Stomach (tissue), 4 donors: ENCODE measurements at regions not wholly inside any gene's neighbourhood (a gene's known extent, or its start where the extent isn't known, plus 50 kb on each side); places are given as distances from the start of the nearest gene placed in this dataset.

ENCODE experiments used
- EP300 ChIP-seq: sonication (generic); formaldehyde crosslinking; IDR thresholded peaks from one replicate; pipeline ENCODE4 v1.6.1; 2017; ENCODE audit warnings: antibody characterized with exemption
- POLR2AphosphoS5 ChIP-seq, 3 donors: sonication (generic); formaldehyde crosslinking; IDR thresholded peaks; one replicate each; pipeline ENCODE4 v1.6.1; 2016; ENCODE audit warnings: antibody characterized with exemption in 3 of 3
- TF ChIP-seq, protein P1 (sequence below), 7 experiments: fragments of 450-650 bp in 4 of 7; fragments of 200-600 bp in 3 of 7; sonication (generic) in 3 of 7; IDR thresholded peaks; one replicate each; pipeline ENCODE4 v1.5.1; 2016 to 2019; ENCODE audit warnings: antibody characterized with exemption in 7 of 7, control low read depth in 2 of 7, mild to moderate bottlenecking in 1 of 7

DNA sequence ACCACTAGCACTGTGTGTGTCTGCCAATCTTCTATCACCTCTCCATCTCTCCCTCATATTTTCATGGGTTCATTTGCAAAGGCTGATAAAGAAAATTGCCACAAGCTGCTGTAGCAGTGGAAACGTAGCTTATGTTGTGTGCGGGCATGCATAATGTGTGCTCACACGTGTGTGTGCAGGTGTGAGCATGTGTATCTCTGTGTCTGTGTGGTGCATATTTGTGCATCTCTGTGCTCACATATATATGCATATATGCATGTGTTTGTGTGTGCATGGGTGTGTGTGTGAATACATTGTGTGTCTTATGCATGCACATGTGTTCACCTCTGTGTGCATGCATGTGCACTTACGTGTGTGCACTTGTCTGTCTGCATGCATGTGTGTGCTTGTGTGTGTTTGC, 181.8 kb upstream of the UBL3 start:
- TF ChIP-seq POLR2AphosphoS5 (IDR thresholded peaks at IDR 0.05): no peak
- TF ChIP-seq, protein P1, sequence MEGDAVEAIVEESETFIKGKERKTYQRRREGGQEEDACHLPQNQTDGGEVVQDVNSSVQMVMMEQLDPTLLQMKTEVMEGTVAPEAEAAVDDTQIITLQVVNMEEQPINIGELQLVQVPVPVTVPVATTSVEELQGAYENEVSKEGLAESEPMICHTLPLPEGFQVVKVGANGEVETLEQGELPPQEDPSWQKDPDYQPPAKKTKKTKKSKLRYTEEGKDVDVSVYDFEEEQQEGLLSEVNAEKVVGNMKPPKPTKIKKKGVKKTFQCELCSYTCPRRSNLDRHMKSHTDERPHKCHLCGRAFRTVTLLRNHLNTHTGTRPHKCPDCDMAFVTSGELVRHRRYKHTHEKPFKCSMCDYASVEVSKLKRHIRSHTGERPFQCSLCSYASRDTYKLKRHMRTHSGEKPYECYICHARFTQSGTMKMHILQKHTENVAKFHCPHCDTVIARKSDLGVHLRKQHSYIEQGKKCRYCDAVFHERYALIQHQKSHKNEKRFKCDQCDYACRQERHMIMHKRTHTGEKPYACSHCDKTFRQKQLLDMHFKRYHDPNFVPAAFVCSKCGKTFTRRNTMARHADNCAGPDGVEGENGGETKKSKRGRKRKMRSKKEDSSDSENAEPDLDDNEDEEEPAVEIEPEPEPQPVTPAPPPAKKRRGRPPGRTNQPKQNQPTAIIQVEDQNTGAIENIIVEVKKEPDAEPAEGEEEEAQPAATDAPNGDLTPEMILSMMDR (IDR thresholded peaks at IDR 0.05): no peak
- TF ChIP-seq EP300: no peak
